HuH-7 (cell line): ENCODE measurements at regions not wholly inside any gene's neighbourhood (a gene's known extent, or its start where the extent isn't known, plus 50 kb on each side); places are given as distances from the start of the nearest gene placed in this dataset.
"Not testable (repeated sequence)": the region's sequence is repeated elsewhere in the genome, so short reads cannot be mapped to it uniquely, and the experiment has no call there.

Experiments
- DNase-seq: peaks from one replicate; pipeline ENCODE4 v3.0.0; 2011; ENCODE audit warnings: low spot score

DNA sequence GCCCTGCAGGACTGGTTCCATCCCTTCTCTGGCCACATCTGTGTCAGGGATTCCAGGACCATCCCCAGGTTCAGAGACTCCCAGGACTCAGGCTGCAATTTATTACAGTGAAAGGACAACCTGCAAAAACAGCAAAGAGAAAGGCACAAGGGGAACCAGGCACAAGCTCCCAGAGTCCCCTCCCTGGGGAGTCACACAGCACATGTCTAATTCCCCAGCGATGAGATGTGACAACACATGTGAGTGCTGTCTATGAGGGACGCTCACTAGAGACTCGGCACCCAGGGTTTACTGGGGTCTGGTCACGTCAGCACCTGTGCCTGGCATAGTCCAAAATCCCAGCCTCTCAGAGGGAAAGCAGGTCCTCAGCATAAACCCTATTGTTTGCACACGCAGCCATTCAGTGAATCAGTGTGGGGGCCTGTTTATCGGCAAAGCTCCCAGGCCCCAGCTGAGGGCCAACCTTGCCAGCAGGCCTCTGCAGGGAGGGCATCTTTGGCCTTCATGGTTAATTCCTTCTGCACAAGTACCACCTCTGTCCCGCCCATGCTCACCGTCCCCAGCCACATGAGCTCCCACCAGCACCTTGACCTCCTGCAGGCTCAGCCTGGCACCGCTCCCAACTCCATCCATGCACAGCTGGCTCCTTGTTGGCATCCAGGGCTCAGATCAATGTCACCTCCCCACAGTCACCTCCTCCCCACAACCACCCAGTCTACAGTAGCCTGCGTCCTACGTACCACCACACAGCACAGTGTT is 198.9 kb upstream of the SFSWAP start:
- no peak for DNase-seq

- no peak for DNase-seq
Measured at GRCh38 chr12:131513606-131514005, 197.3 kb upstream of the SFSWAP start.

DNA sequence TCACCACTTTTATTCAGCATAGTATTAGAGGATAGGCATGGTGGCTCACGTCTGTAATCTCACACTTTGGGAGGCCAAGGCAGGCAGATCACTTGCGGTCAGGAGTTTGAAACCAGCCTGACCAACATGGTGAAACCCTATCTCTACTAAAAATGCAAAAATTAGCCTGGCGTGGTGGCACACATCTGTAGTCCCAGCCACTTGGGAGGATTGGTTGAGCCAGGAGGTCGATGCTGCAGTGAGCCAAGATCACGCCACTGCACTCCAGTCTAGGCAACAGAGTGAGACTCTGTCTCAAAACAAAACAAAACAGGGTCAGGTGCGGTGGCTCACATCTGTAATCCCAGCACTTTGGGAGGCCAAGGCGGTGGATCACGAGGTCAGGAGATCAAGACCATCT is 190.3 kb upstream of the SFSWAP start:
- DNase-seq: not testable (repeated sequence)

GRCh38 chr12:131521326-131521725 is 189.6 kb upstream of the SFSWAP start:
- no peak for DNase-seq

DNA sequence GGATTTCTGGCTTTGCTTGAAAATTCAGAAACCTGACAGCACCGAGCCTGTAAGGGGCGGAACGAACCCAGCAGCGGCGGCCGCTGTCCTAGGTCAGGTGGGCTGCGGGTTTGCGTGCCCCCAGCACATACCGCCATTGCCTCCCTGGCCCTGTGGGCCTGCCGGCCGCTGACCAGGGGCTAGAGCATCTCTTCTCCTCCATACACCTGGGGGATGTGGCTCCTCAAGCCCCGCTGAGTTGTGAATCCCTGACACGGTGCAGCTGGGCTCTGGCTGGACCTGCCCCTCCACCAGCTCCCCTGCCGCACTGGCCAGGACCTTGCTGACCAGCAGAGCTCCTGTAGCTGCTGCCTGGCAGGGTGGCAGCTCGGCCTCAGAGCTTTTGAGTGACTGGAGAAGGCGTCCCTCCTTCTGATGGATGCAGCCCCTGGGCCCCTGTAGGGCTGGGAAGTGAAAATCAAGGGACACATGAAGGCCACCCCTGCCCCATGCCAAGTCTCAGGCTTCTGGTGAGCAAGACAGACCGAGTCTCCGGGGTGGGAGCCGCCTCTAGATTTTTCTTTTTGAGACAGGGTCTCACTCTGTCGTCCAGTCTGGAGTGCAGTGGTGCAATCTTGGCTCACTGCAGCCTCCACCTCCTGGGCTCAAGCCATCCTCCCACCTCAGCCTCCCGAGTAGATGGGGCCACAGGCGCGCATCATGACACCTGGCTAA is 184.9 kb upstream of the SFSWAP start:
- no peak for DNase-seq

- no peak for DNase-seq
Measured at GRCh38 chr12:131527092-131527491, 183.8 kb upstream of the SFSWAP start.

- DNase-seq: no peak
Measured at GRCh38 chr12:131527736-131528135, 183.2 kb upstream of the SFSWAP start.

GRCh38 chr12:131528144-131528543 is 182.7 kb upstream of the SFSWAP start:
- DNase-seq: no peak

GRCh38 chr12:131528667-131529066 is 182.2 kb upstream of the SFSWAP start:
- no peak for DNase-seq

GRCh38 chr12:131529196-131530040 is 181.5 kb upstream of the SFSWAP start:
- no peak for DNase-seq

DNA sequence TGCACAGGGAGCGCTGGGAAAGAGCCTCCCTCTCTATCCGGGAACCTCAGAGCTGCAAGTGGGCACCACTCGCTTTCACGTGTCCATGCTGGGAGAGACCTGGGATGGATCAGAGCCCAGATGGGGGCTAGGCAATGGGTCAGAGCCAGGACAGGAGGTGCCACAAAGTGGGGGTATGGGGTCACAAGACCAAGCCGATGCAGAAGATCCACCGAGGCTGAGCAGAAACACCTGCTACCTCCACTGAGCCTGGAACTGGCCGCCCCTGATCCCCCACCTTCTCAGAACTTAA is 180.9 kb upstream of the SFSWAP start:
- DNase-seq: no peak

DNA sequence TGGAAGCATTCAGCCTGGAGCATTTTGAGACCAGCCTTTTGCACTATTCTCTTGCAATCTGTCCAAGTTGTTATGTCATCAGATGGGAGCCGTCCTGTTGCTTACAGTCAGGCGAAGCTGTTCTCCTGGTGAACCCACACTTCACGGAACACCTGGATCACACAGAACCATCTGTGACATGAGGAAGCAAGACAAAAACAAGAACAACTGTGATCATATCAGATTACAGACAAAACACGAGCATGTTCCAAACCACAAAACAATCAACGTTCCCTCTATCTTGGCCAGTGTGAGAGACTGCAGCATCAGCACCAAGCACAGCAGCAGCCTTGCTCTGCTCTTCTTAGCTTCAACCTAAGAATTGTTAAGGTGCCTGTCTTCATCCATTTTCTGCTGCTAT is 180.5 kb upstream of the SFSWAP start:
- DNase-seq: no peak

DNA sequence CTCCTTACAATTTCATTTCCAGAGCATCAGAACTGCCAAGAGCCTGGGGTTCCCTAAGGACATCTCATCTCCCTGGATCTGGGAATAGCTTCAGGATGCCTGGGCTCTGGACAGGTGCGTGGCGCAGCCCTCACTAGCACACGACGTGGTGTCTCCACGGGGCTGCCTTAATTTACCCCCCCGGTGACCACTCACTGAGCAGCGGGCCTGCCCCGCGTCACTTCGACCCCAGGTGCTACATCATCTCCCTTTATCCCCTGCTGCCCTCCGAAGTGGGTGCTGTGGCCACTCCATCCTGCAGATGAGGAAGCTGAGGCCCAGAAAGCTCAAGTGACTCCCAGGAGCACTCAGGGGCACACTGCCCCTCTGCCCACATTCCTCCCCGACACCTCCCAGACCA is 177.8 kb upstream of the SFSWAP start:
- DNase-seq: no peak

DNA sequence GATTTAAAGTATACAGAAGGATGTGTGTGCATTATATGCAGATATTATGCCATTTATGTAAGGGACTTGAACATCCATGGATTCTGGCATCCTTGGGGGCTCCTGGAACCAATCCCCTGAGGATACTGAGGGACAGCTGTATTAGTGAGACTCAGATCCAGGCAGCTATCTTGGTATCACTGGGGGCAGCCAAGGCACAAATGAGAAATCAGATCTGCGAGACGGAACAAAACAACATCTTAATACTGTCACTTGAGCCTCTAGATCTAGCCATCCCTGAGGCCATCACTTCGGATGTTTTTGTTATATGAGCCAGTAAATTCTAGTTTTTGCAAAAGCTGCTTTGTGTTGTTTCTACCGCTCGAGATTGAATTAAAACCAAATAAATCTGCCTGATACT is 175.1 kb upstream of the SFSWAP start:
- DNase-seq: no peak

DNA sequence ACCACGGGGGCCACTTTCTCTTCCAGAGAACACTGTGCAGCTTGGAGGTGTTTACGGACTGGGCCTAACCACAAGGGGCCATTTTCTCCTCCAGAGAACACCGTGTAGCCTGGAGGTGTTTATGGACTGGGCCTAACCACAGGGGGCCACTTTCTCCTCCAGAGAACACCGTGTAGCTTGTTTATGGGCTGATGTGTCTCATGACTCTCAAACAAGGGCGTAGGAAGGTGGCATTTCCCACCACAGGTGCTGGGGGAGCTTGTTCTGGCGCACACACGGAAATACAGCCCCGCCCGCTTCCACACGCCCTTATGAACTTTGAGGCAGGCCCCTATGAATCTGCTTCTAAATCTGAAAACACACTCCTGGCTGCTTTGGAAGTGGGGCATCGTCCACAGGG is 174.6 kb upstream of the SFSWAP start:
- no peak for DNase-seq

- no peak for DNase-seq
Measured at GRCh38 chr12:131536766-131537165, 174.1 kb upstream of the SFSWAP start.

GRCh38 chr12:131537267-131537958 is 173.5 kb upstream of the SFSWAP start:
- no peak for DNase-seq

DNA sequence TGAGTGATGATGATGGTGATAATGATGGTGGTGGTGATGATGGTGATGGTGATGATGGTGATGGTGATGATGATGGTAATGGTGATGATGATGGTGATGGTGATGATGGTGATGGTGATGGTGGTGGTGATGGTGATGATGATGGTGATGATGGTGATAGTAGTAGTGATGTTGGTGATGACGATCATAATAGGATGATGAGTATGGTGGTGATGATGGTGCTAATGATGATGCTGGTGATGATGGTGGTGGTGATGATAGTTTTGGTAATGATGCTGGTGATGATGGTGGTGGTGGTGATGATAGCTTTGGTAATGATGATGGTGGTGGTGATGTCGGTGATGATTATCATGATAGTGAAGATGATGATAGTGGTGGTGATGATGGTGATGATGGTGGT is 171.5 kb upstream of the SFSWAP start:
- DNase-seq: no peak

- DNase-seq: no peak
Measured at GRCh38 chr12:131540138-131540623, 170.7 kb upstream of the SFSWAP start.

GRCh38 chr12:131541512-131541911 is 169.4 kb upstream of the SFSWAP start:
- not testable (repeated sequence) for DNase-seq

GRCh38 chr12:131542351-131542750 is 168.5 kb upstream of the SFSWAP start:
- no peak for DNase-seq

DNA sequence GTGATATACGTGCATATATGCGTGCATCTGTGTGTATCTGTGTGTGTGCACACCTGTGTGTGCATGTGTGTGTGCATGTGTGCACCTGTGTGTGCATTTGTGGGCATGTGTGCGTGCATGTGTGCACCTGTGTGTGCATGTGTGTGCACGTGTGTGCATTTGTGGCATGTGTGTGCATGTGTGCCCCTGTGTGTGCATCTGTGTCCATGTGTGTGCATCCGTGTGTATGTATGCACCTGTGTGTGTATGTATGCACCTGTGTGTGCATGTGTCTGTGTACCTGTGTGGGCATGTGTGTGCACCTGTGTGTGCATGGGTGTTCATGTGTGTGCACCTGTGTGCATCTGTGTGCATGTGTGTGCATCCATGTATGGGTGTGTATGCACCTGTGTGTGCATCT is 167.8 kb upstream of the SFSWAP start:
- no peak for DNase-seq
